ENCODE measurements at regions not wholly inside any gene's neighbourhood (a gene's known extent, or its start where the extent isn't known, plus 50 kb on each side); places are given as distances from the start of the nearest gene placed in this dataset.

GRCh38 chr1:157410457-157410856 is 141.9 kb downstream of the FCRL5 start:
- DNase-seq (ENCODE audit: extremely low read depth, low read depth), result no peak
- no peak for TF ChIP-seq CTCF (IDR thresholded peaks at IDR 0.05; ENCODE audit: low read depth, low read length, missing control alignments)
- no peak overlapping the region for H3K4me3 ChIP-seq (replicated peaks; ENCODE audit: low read depth, low read length)

- no peak overlapping the region for H3K4me3 ChIP-seq (replicated peaks; ENCODE audit: low read depth, low read length)
- TF ChIP-seq CTCF (IDR thresholded peaks at IDR 0.05; ENCODE audit: low read depth, low read length, missing control alignments), result no peak
- no peak for DNase-seq (ENCODE audit: extremely low read depth, low read depth)
Observed at GRCh38 chr1:157409927-157410326, 142.4 kb downstream of the FCRL5 start.

GRCh38 chr1:157407917-157408525 is 144.3 kb downstream of the FCRL5 start:
- H3K4me3 ChIP-seq (replicated peaks; ENCODE audit: low read depth, low read length), result no peak overlapping the region
- no peak for DNase-seq (ENCODE audit: extremely low read depth, low read depth)
- no peak for TF ChIP-seq CTCF (IDR thresholded peaks at IDR 0.05; ENCODE audit: low read depth, low read length, missing control alignments)

- no peak for TF ChIP-seq CTCF (IDR thresholded peaks at IDR 0.05; ENCODE audit: low read depth, low read length, missing control alignments)
- no peak for DNase-seq (ENCODE audit: extremely low read depth, low read depth)
- no peak overlapping the region for H3K4me3 ChIP-seq (replicated peaks; ENCODE audit: low read depth, low read length)
Observed at GRCh38 chr1:157407367-157407766, 144.9 kb downstream of the FCRL5 start.

- TF ChIP-seq CTCF (IDR thresholded peaks at IDR 0.05; ENCODE audit: low read depth, low read length, missing control alignments), result no peak
- no peak overlapping the region for H3K4me3 ChIP-seq (replicated peaks; ENCODE audit: low read depth, low read length)
- no peak for DNase-seq (ENCODE audit: extremely low read depth, low read depth)
Observed at GRCh38 chr1:157405662-157406061, 146.7 kb downstream of the FCRL5 start.

- no peak for DNase-seq (ENCODE audit: extremely low read depth, low read depth)
- no peak for TF ChIP-seq CTCF (IDR thresholded peaks at IDR 0.05; ENCODE audit: low read depth, low read length, missing control alignments)
Observed at GRCh38 chr1:157404614-157405013, 147.7 kb downstream of the FCRL5 start.

GRCh38 chr1:157404063-157404501 is 148.2 kb downstream of the FCRL5 start:
- no peak overlapping the region for H3K4me3 ChIP-seq (replicated peaks; ENCODE audit: low read depth, low read length)
- no peak for TF ChIP-seq CTCF (IDR thresholded peaks at IDR 0.05; ENCODE audit: low read depth, low read length, missing control alignments)
- DNase-seq (ENCODE audit: extremely low read depth, low read depth), result no peak

More at GRCh38 chr1:157404614-157405013, 147.7 kb downstream of the FCRL5 start:
- H3K4me3 ChIP-seq (replicated peaks; ENCODE audit: low read depth, low read length), result no peak overlapping the region
